22Rv1 (cell line): ENCODE measurements at regions not wholly inside any gene's neighbourhood (a gene's known extent, or its start where the extent isn't known, plus 50 kb on each side); places are given as distances from the start of the nearest gene placed in this dataset.

Experiments
- H3K27ac ChIP-seq: fragments of 450-650 bp; 2 replicates; pipeline ENCODE4 v1.5.1; 2017
- ZFX ChIP-seq: fragments of 450-650 bp; IDR thresholded peaks from 2 replicates; pipeline ENCODE4 v1.6.1; 2017; ENCODE audit warnings: antibody characterized with exemption, borderline replicate concordance
- TF ChIP-seq, protein P1 (sequence below): fragments of 450-650 bp; IDR thresholded peaks from 2 replicates; pipeline ENCODE4 v1.5.1; 2017; ENCODE audit warnings: mild to moderate bottlenecking

DNA sequence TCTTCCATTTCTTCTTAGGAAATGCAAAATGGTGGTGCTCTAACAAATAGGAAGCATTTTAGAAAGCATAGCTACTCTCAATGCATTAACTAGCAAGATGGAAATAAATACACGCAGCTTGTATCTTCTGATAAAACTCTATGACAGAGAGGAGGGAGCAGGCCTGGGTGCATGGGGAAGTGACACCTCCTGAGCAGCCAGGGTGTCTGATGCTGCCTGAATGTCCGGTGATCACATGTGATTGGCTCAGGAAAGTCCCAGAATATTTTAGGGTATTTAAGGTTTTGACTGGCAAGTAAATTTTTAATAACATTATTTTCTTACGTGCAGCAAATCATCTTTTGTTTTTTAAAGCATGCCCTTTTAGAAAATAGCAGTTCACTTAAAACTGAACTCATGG, 261.0 kb upstream of the KLF6 start:
- TF ChIP-seq, protein P1, sequence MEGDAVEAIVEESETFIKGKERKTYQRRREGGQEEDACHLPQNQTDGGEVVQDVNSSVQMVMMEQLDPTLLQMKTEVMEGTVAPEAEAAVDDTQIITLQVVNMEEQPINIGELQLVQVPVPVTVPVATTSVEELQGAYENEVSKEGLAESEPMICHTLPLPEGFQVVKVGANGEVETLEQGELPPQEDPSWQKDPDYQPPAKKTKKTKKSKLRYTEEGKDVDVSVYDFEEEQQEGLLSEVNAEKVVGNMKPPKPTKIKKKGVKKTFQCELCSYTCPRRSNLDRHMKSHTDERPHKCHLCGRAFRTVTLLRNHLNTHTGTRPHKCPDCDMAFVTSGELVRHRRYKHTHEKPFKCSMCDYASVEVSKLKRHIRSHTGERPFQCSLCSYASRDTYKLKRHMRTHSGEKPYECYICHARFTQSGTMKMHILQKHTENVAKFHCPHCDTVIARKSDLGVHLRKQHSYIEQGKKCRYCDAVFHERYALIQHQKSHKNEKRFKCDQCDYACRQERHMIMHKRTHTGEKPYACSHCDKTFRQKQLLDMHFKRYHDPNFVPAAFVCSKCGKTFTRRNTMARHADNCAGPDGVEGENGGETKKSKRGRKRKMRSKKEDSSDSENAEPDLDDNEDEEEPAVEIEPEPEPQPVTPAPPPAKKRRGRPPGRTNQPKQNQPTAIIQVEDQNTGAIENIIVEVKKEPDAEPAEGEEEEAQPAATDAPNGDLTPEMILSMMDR: no peak
- TF ChIP-seq ZFX: no peak
- H3K27ac ChIP-seq: no peak overlapping the region

DNA sequence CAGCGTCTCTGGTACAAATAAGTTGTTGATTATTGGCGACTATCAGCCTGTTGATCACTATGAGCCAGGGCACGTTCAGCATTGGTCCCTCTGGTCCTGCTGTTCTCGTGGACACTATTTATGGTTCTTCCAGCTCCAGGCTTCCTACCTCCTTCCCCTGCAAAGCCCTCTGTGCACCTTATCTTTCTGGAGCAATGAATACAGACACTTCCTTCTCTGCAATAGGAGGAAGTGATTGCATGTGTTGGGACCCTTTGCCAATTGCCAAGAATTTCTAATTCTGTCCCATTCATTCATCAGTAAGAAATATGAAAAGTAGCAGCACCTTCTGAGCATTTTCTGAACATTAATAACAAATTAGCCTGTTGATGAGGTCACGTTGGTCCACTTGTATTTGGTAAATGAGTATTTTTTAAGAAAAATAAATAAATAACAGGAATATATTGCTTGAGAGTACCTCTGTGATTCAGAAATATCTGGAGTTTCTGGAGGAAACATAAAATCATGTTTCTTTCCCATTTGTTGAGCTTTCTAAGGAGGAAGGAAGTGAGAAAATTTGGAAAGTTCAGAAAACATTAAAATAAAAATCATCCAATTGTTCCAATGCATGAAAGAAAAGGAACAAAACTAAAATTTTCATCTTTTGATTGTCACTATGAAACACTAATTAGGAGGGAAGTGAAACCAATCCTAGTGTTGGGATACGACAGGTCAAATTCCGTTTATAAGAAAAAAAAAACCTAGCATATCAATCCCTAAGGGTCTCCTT, 259.1 kb upstream of the KLF6 start:
- H3K27ac ChIP-seq: no peak overlapping the region
- TF ChIP-seq ZFX: no peak
- TF ChIP-seq, protein P1: no peak

DNA sequence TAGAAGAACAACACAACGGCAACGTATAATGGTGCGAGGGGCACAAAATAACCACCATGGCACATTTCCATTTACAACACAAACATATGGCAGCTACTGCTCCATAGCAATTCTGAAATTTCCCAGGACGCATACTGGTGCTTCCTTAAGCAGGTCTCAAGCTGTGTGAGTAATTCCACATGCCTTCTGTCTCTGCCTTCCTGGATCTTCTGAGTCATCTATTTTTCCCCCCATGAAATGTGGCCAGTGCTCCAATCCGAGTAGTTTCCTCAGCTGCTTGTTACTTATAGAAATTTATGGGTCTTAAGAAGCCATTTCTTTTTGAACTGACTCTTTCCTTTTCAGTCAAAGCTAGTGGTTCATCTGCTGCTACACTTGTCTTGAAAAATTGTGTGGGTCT, 256.6 kb upstream of the KLF6 start:
- no peak overlapping the region for H3K27ac ChIP-seq
- TF ChIP-seq, protein P1: no peak
- no peak for TF ChIP-seq ZFX

DNA sequence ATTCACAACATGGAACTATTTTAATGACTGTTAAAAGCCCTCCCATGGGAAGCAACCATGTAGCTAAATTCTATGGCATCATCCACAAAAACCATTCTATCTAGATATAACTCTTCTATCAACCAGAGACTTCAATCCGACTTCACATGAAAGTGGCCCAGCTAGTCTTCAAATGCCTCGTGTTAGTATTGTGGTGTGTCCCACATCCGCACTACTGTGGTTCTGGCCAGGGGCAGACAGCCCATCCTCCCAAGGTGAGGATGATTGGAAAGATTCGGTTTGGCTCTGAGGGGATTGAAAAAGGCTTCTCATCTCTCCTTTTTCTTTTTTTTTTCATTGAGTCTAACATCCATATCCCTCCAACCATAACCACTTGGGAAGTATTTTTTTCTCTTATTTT, 253.0 kb upstream of the KLF6 start:
- TF ChIP-seq, protein P1: no peak
- no peak for TF ChIP-seq ZFX

DNA sequence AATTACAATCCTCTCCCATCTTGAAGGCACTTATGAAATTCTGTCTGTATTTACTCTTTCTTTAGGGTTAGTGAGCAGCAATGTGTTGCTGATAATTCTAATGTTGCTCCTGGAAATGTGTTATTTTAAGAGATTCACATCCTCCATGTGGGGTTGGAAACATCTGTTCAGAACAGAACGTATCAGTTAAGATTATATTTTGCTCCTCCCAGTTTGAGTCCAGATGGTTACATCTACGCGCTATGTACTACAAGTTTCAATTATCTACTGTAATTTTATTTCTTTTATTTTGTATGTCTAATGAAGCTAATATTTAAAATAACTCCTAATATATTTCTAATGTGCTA, 250.6 kb upstream of the KLF6 start:
- no peak for TF ChIP-seq ZFX
- TF ChIP-seq, protein P1: no peak
- no peak overlapping the region for H3K27ac ChIP-seq

More for the DNA sequence above, 253.0 kb upstream of the KLF6 start:
- H3K27ac ChIP-seq: no peak overlapping the region

DNA sequence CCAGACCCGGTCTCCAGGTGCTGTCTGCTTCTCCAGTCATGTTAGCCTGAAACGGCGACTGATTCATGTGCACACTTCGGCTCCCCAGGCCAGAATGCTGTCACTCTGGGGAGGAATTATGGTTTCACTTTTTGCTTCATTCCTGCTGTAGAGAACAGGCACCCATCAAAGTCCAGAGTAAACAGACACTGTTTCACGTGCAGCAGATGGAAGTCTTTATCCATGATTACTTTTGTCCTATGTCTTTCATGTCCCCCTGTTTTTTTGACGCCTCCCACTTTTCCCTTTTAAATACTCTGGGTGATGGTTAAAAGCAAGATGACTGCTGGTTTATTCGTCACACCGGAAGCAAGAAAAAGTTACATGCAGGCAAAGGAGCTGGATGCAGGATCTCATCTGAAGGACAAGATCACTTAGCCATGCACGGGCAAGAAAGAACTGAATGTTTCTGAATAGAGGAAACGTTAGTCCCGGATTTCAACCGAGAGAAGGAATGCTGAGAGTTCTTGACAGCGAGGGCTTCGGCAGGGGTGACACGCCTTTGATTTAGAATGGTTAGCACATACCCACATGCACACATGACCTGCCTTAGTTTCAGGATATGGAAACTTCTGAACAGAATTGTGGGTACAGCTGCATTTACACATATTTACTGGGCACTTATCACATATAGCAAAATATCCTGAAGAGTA, 250.0 kb upstream of the KLF6 start:
- H3K27ac ChIP-seq: no peak overlapping the region
- no peak for TF ChIP-seq ZFX
- TF ChIP-seq, protein P1: no peak

DNA sequence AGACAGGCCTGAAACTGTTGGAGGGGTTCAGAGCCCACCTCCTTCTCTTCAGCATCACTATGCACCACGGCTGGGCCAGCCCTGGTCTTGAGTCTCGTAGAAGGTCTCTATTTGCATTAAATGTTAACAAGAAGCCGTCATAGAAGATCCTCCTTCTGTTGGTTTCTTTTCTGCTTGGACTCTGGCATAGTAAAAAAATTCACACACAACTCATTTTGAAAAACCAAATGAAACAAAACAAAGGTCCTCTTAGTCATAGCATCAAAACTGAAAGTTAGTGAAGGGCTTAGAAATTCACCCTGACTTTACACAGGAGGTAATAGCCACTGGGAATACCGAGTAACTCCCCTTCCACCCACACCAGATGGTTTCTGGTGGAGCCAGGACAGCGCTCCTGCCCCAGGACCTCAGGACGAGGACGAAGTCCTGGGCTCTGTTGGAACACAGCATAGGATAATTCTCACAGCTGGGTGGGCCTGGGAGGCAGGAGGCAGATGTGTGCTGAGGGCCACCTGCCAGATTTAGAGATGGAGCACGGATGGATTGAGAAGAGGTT, 248.4 kb upstream of the KLF6 start:
- TF ChIP-seq, protein P1: no peak
- TF ChIP-seq ZFX: no peak
- no peak overlapping the region for H3K27ac ChIP-seq
